Astrocyte of the spinal cord (primary cell): ENCODE measurements at regions not wholly inside any gene's neighbourhood (a gene's known extent, or its start where the extent isn't known, plus 50 kb on each side); places are given as distances from the start of the nearest gene placed in this dataset.

Experiments
- DNase-seq: peaks from one replicate; pipeline ENCODE4 v3.0.0; 2011; ENCODE audit warnings: low read depth, low spot score
- H3K4me3 ChIP-seq: 2 replicates; pipeline ENCODE4 v1.5.1; 2011; ENCODE audit warnings: low read depth, mild to moderate bottlenecking, low read length, moderate library complexity
- CTCF ChIP-seq: IDR thresholded peaks from 2 replicates; pipeline ENCODE4 v1.5.1; 2012; ENCODE audit warnings: low read depth, mild to moderate bottlenecking, low read length, inconsistent platforms
- in situ Hi-C: cut with HindIII; loops from 2 replicates; pipeline ENCODE4 v1.10.0; 2017; ENCODE audit warnings: low sequenced_read_pairs

GRCh38 chr5:25604681-25605080 is 959.9 kb upstream of the CDH10 start:
- no peak overlapping the region for H3K4me3 ChIP-seq
- in situ Hi-C loops, result no loop called here
- no peak for TF ChIP-seq CTCF
- DNase-seq, result no peak

- in situ Hi-C loops, result no loop called here
- no peak for DNase-seq
- no peak overlapping the region for H3K4me3 ChIP-seq
- no peak for TF ChIP-seq CTCF
Measured at GRCh38 chr5:25579111-25579510, 934.3 kb upstream of the CDH10 start.

- in situ Hi-C loops, result no loop called here
- no peak for DNase-seq
- no peak overlapping the region for H3K4me3 ChIP-seq
- TF ChIP-seq CTCF, result no peak
Measured at GRCh38 chr5:25573691-25574090, 928.9 kb upstream of the CDH10 start.

GRCh38 chr5:25570067-25570583 is 925.3 kb upstream of the CDH10 start:
- in situ Hi-C loops, result no loop called here
- no peak for TF ChIP-seq CTCF
- no peak overlapping the region for H3K4me3 ChIP-seq
- DNase-seq, result no peak

- no peak overlapping the region for H3K4me3 ChIP-seq
- no peak for TF ChIP-seq CTCF
- DNase-seq, result no peak
- in situ Hi-C loops, result no loop called here
Measured at GRCh38 chr5:25568989-25569625, 924.3 kb upstream of the CDH10 start.

GRCh38 chr5:25568294-25568693 is 923.5 kb upstream of the CDH10 start:
- no peak overlapping the region for H3K4me3 ChIP-seq
- no peak for DNase-seq
- TF ChIP-seq CTCF, result no peak
- in situ Hi-C loops, result no loop called here
